WTC11 (cell line): ENCODE measurements at regions not wholly inside any gene's neighbourhood (a gene's known extent, or its start where the extent isn't known, plus 50 kb on each side); places are given as distances from the start of the nearest gene placed in this dataset.

ENCODE experiments used
- ATAC-seq: fragments of 200-7000 bp; cut with Tn5 transposase; 2 replicates; pipeline ENCODE4 v1.10.0; 2021; ENCODE audit warnings: mild to moderate bottlenecking, moderate library complexity
- CTCF ChIA-PET: fragments of 300-600 bp; sonication (Branson Sonifier 250); formaldehyde crosslinking; loops from one replicate; lab custom pipeline; 2021; ENCODE audit warnings: antibody characterized with exemption; lab: Charles Lee
- POLR2A ChIA-PET: fragments of 350-600 bp; sonication (Branson Sonifier 250); formaldehyde crosslinking; loops from one replicate; lab custom pipeline; 2021; ENCODE audit warnings: antibody characterized with exemption; lab: Charles Lee
- DNase-seq: peaks from one replicate; pipeline ENCODE4 v3.0.0; 2021; ENCODE audit warnings: low spot score
- H3K27ac Mint-ChIP-seq: 2 replicates; pipeline ENCODE4 v1.8.0; 2021; ENCODE audit warnings: mixed read lengths
- H3K27me3 Mint-ChIP-seq: 2 replicates; pipeline ENCODE4 v1.8.0; 2021; ENCODE audit warnings: low read depth, mild to moderate bottlenecking, moderate library complexity, mixed read lengths
- H3K36me3 Mint-ChIP-seq: 2 replicates; pipeline ENCODE4 v1.8.0; 2021; ENCODE audit warnings: mixed read lengths
- H3K4me1 Mint-ChIP-seq: 2 replicates; pipeline ENCODE4 v1.8.0; 2022; ENCODE audit warnings: mixed read lengths
- H3K4me3 Mint-ChIP-seq: 2 replicates; pipeline ENCODE4 v1.8.0; 2021; ENCODE audit warnings: mild to moderate bottlenecking, moderate library complexity, mixed read lengths
- H3K9me3 Mint-ChIP-seq: 2 replicates; pipeline ENCODE4 v1.8.0; 2021; ENCODE audit warnings: mixed read lengths
- E2F1 ChIP-seq: sonication (generic); formaldehyde crosslinking; IDR thresholded peaks from 2 replicates; pipeline ENCODE4 v1.8.0; 2022; ENCODE audit warnings: mild to moderate bottlenecking, missing genetic modification reagents
- ETV6 ChIP-seq: sonication (generic); formaldehyde crosslinking; IDR thresholded peaks from 2 replicates; pipeline ENCODE4 v1.8.1; 2022; ENCODE audit warnings: mild to moderate bottlenecking, missing genetic modification reagents
- GABPB1 ChIP-seq: sonication (generic); formaldehyde crosslinking; IDR thresholded peaks from 2 replicates; pipeline ENCODE4 v1.8.1; 2023; ENCODE audit warnings: mild to moderate bottlenecking, missing genetic modification reagents
- HMGA2 ChIP-seq: fragments of 250-450 bp; sonication (Bioruptor Pico); IDR thresholded peaks from 2 replicates; pipeline ENCODE4 v1.4.0; 2021; ENCODE audit warnings: mild to moderate bottlenecking, moderate library complexity
- IRF2 ChIP-seq: sonication (generic); formaldehyde crosslinking; IDR thresholded peaks from 2 replicates; pipeline ENCODE4 v1.8.0; 2022; ENCODE audit warnings: low read depth, missing genetic modification reagents, borderline replicate concordance
- MAX ChIP-seq: sonication (generic); formaldehyde crosslinking; IDR thresholded peaks from 2 replicates; pipeline ENCODE4 v1.8.0; 2022; ENCODE audit warnings: mild to moderate bottlenecking, missing genetic modification reagents
- MXD4 ChIP-seq: fragments of 250-450 bp; sonication (Bioruptor Pico); IDR thresholded peaks from 2 replicates; pipeline ENCODE4 v1.8.0; 2021; ENCODE audit warnings: mild to moderate bottlenecking, moderate library complexity, borderline replicate concordance
- MYBL2 ChIP-seq: sonication (generic); formaldehyde crosslinking; IDR thresholded peaks from 2 replicates; pipeline ENCODE4 v1.8.1; 2023; ENCODE audit warnings: mild to moderate bottlenecking, moderate library complexity, missing genetic modification reagents
- NFATC4 ChIP-seq: fragments of 250-450 bp; sonication (Bioruptor Pico); IDR thresholded peaks from 2 replicates; pipeline ENCODE4 v1.9.0; 2021; ENCODE audit warnings: mild to moderate bottlenecking
- NFE2L1 ChIP-seq: sonication (generic); formaldehyde crosslinking; IDR thresholded peaks from 2 replicates; pipeline ENCODE4 v1.8.1; 2023; ENCODE audit warnings: missing genetic modification reagents
- NFYB ChIP-seq: sonication (generic); formaldehyde crosslinking; conservative IDR thresholded peaks from 2 replicates; pipeline ENCODE4 v1.8.0; 2022; ENCODE audit warnings: low read depth, missing genetic modification reagents
- NR2C2 ChIP-seq: sonication (generic); formaldehyde crosslinking; IDR thresholded peaks from 2 replicates; pipeline ENCODE4 v1.8.0; 2022; ENCODE audit warnings: mild to moderate bottlenecking, missing genetic modification reagents
- NR3C1 ChIP-seq: sonication (generic); formaldehyde crosslinking; conservative IDR thresholded peaks from 2 replicates; pipeline ENCODE4 v1.8.1; 2023; ENCODE audit warnings: low read depth, mild to moderate bottlenecking, missing genetic modification reagents
- TCF7 ChIP-seq: sonication (generic); formaldehyde crosslinking; IDR thresholded peaks from 2 replicates; pipeline ENCODE4 v1.8.0; 2022; ENCODE audit warnings: mild to moderate bottlenecking, low read depth, missing genetic modification reagents, moderate library complexity
- TP53 ChIP-seq: sonication (generic); formaldehyde crosslinking; IDR thresholded peaks from 2 replicates; pipeline ENCODE4 v1.8.1; 2023; ENCODE audit warnings: mild to moderate bottlenecking, missing genetic modification reagents
- USF2 ChIP-seq: sonication (generic); formaldehyde crosslinking; IDR thresholded peaks from 2 replicates; pipeline ENCODE4 v1.8.1; 2023; ENCODE audit warnings: mild to moderate bottlenecking, missing genetic modification reagents, moderate library complexity
- ZNF138 ChIP-seq: sonication (generic); formaldehyde crosslinking; conservative IDR thresholded peaks from 2 replicates; pipeline ENCODE4 v1.8.1; 2022; ENCODE audit warnings: mild to moderate bottlenecking, moderate library complexity, missing genetic modification reagents
- ZNF263 ChIP-seq: sonication (generic); formaldehyde crosslinking; IDR thresholded peaks from 2 replicates; pipeline ENCODE4 v1.8.1; 2022; ENCODE audit warnings: low read depth, mild to moderate bottlenecking, moderate library complexity, missing genetic modification reagents
- ZNF396 ChIP-seq: fragments of 250-450 bp; sonication (Bioruptor Pico); IDR thresholded peaks from 2 replicates; pipeline ENCODE4 v1.8.0; 2021; ENCODE audit warnings: mild to moderate bottlenecking, moderate library complexity, borderline replicate concordance
- TF ChIP-seq, protein P1 (sequence below): sonication (generic); formaldehyde crosslinking; conservative IDR thresholded peaks from 2 replicates; pipeline ENCODE4 v1.8.1; 2023; ENCODE audit warnings: mild to moderate bottlenecking, low read depth, missing genetic modification reagents, moderate library complexity
- TF ChIP-seq, protein P2 (sequence below): fragments of 250-450 bp; sonication (Bioruptor Pico); IDR thresholded peaks from 2 replicates; pipeline ENCODE4 v1.9.0; 2021; ENCODE audit warnings: moderate library complexity, mild to moderate bottlenecking, inconsistent platforms, borderline replicate concordance
- TF ChIP-seq, protein P3 (sequence below): fragments of 250-450 bp; sonication (Bioruptor Pico); IDR thresholded peaks from 2 replicates; pipeline ENCODE4 v2.1.2; 2022; ENCODE audit warnings: mild to moderate bottlenecking, moderate library complexity
- TF ChIP-seq, protein P4 (sequence below): sonication (generic); formaldehyde crosslinking; IDR thresholded peaks from 2 replicates; pipeline ENCODE4 v1.8.1; 2022; ENCODE audit warnings: mild to moderate bottlenecking, moderate library complexity, missing genetic modification reagents

- no peak for TF ChIP-seq USF2 (CRISPR knock-in tag)
- no peak for TF ChIP-seq IRF2 (CRISPR knock-in tag)
- TF ChIP-seq ETV6 (CRISPR knock-in tag) = no peak
Observed at GRCh38 chr13:105692769-105693168, 842.7 kb downstream of the EFNB2 start (continued).

GRCh38 chr13:105684216-105684615 lies 851.2 kb downstream of the EFNB2 start:
- no peaks in the 10 kb centered on the region for H3K27me3 Mint-ChIP-seq
- H3K36me3 Mint-ChIP-seq = no peaks in the 10 kb centered on the region
- TF ChIP-seq ZNF396 (no peak), ZNF263 (CRISPR knock-in tag) (no peak)
- TF ChIP-seq, protein P1, sequence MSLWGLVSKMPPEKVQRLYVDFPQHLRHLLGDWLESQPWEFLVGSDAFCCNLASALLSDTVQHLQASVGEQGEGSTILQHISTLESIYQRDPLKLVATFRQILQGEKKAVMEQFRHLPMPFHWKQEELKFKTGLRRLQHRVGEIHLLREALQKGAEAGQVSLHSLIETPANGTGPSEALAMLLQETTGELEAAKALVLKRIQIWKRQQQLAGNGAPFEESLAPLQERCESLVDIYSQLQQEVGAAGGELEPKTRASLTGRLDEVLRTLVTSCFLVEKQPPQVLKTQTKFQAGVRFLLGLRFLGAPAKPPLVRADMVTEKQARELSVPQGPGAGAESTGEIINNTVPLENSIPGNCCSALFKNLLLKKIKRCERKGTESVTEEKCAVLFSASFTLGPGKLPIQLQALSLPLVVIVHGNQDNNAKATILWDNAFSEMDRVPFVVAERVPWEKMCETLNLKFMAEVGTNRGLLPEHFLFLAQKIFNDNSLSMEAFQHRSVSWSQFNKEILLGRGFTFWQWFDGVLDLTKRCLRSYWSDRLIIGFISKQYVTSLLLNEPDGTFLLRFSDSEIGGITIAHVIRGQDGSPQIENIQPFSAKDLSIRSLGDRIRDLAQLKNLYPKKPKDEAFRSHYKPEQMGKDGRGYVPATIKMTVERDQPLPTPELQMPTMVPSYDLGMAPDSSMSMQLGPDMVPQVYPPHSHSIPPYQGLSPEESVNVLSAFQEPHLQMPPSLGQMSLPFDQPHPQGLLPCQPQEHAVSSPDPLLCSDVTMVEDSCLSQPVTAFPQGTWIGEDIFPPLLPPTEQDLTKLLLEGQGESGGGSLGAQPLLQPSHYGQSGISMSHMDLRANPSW (CRISPR knock-in tag) = no peak
- ChIA-PET POLR2A (no interaction called here), CTCF (interaction anchor here (0.9 kb wide), 1 partner anchor 274 kb away, joined by 3 read pairs; no protein-coding TSS in a partner anchor)
- no peak for ATAC-seq
- no peaks in the 10 kb centered on the region; the same call in 1 of the 2 replicates for H3K4me1 Mint-ChIP-seq
- H3K27ac Mint-ChIP-seq = no peak overlapping the region
- no peak for DNase-seq
- H3K9me3 Mint-ChIP-seq = no peaks in the 10 kb centered on the region
- H3K4me3 Mint-ChIP-seq = no peak overlapping the region

- H3K27ac Mint-ChIP-seq = no peak overlapping the region
Observed at GRCh38 chr13:105679838-105680237, 855.6 kb downstream of the EFNB2 start.

DNA sequence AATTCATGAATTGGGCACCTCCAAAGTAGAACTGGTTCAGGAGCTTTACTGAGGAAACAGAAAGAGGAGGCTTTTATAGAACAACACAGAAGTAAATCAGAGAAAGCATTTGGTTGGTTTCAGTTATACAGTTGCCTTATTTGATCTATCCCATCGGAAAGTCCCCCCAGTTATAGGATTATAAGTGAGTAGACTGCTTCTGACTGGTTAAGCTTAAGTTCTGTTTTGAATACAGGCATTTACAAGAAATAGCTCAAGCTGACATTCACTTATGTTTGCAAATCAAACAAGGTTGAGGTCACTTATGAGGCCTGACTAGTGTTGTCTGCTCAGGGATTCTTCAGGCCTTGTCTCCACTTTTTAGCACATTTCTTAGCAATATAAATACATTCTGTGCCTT lies 857.4 kb downstream of the EFNB2 start:
- Mint-ChIP-seq H3K27ac (no peak overlapping the region), H3K36me3 (no peaks in the 10 kb centered on the region), H3K4me1 (no peaks in the 10 kb centered on the region), H3K4me3 (no peak overlapping the region), H3K27me3 (no peaks in the 10 kb centered on the region), H3K9me3 (no peaks in the 10 kb centered on the region)
- DNase-seq (no peak), ATAC-seq (no peak)
- ChIA-PET CTCF (interaction anchor here (0.7 kb wide), 1 partner anchor 552 kb away, joined by 3 read pairs; no protein-coding TSS in a partner anchor), POLR2A (no interaction called here)
- TF ChIP-seq NFE2L1 (CRISPR knock-in tag) (no peak), MYBL2 (CRISPR knock-in tag) (no peak), TCF7 (no peak), ZNF138 (no peak), HMGA2 (no peak), E2F1 (CRISPR knock-in tag) (no peak), NR2C2 (CRISPR knock-in tag) (no peak), TP53 (CRISPR knock-in tag) (no peak), GABPB1 (CRISPR knock-in tag) (no peak), NFATC4 (no peak), NR3C1 (no peak), MAX (no peak)
- TF ChIP-seq, protein P2, sequence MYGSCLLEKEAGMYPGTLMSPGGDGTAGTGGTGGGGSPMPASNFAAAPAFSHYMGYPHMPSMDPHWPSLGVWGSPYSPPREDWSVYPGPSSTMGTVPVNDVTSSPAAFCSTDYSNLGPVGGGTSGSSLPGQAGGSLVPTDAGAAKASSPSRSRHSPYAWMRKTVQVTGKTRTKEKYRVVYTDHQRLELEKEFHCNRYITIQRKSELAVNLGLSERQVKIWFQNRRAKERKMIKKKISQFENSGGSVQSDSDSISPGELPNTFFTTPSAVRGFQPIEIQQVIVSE = no peak

More at GRCh38 chr13:105679838-105680237, 855.6 kb downstream of the EFNB2 start:
- CTCF ChIA-PET = no interaction called here
- ATAC-seq (no peak), DNase-seq (no peak)
- H3K27me3 Mint-ChIP-seq = no peaks in the 10 kb centered on the region
- H3K9me3 Mint-ChIP-seq = no peaks in the 10 kb centered on the region
- POLR2A ChIA-PET = no interaction called here
- no peaks in the 10 kb centered on the region for H3K4me1 Mint-ChIP-seq
- no peak overlapping the region for H3K4me3 Mint-ChIP-seq
- H3K36me3 Mint-ChIP-seq = no peaks in the 10 kb centered on the region
- TF ChIP-seq NFYB (CRISPR knock-in tag) = no peak
- TF ChIP-seq, protein P3, sequence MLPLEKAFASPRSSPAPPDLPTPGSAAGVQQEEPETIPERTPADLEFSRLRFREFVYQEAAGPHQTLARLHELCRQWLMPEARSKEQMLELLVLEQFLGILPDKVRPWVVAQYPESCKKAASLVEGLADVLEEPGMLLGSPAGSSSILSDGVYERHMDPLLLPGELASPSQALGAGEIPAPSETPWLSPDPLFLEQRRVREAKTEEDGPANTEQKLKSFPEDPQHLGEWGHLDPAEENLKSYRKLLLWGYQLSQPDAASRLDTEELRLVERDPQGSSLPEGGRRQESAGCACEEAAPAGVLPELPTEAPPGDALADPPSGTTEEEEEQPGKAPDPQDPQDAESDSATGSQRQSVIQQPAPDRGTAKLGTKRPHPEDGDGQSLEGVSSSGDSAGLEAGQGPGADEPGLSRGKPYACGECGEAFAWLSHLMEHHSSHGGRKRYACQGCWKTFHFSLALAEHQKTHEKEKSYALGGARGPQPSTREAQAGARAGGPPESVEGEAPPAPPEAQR = no peak
- TF ChIP-seq MXD4 = no peak
- TF ChIP-seq, protein P4, sequence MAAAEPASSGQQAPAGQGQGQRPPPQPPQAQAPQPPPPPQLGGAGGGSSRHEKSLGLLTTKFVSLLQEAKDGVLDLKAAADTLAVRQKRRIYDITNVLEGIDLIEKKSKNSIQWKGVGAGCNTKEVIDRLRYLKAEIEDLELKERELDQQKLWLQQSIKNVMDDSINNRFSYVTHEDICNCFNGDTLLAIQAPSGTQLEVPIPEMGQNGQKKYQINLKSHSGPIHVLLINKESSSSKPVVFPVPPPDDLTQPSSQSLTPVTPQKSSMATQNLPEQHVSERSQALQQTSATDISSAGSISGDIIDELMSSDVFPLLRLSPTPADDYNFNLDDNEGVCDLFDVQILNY = no peak
- TF ChIP-seq NR2C2 (CRISPR knock-in tag) = no peak
